ENCODE measurements at regions not wholly inside any gene's neighbourhood (a gene's known extent, or its start where the extent isn't known, plus 50 kb on each side); places are given as distances from the start of the nearest gene placed in this dataset.
"Not testable (repeated sequence)": the region's sequence is repeated elsewhere in the genome, so short reads cannot be mapped to it uniquely, and the experiment has no call there.

GRCh38 chr2:128664499-128664971 is 345.9 kb upstream of the HS6ST1 start:
- Histone ChIP-seq H3K4me3 (no peak overlapping the region), H3K27ac (no peak overlapping the region)
- DNase-seq (ENCODE audit: low spot score), result no peak
- TF ChIP-seq CTCF (IDR thresholded peaks at IDR 0.05), result no peak

- no peak for DNase-seq (ENCODE audit: low spot score)
- H3K27ac ChIP-seq, result no peak overlapping the region
- no peak overlapping the region for H3K4me3 ChIP-seq
- no peak for TF ChIP-seq CTCF (IDR thresholded peaks at IDR 0.05)
Measured at GRCh38 chr2:128665113-128665512, 346.4 kb upstream of the HS6ST1 start.

GRCh38 chr2:128666596-128666995 is 347.9 kb upstream of the HS6ST1 start:
- no peak for DNase-seq (ENCODE audit: low spot score)
- TF ChIP-seq CTCF (IDR thresholded peaks at IDR 0.05), result no peak
- H3K27ac ChIP-seq, result no peak overlapping the region
- no peak overlapping the region for H3K4me3 ChIP-seq

- no peak overlapping the region for H3K4me3 ChIP-seq
- no peak for DNase-seq (ENCODE audit: low spot score)
- TF ChIP-seq CTCF (IDR thresholded peaks at IDR 0.05), result no peak
Measured at GRCh38 chr2:128667391-128667790, 348.7 kb upstream of the HS6ST1 start.

GRCh38 chr2:128668946-128669345 is 350.3 kb upstream of the HS6ST1 start:
- no peak overlapping the region for H3K27ac ChIP-seq
- no peak for TF ChIP-seq CTCF (IDR thresholded peaks at IDR 0.05)
- no peak overlapping the region for H3K4me3 ChIP-seq
- no peak for DNase-seq (ENCODE audit: low spot score)

More at GRCh38 chr2:128667391-128667790, 348.7 kb upstream of the HS6ST1 start:
- no peak overlapping the region for H3K27ac ChIP-seq

- no peak for DNase-seq (ENCODE audit: low spot score)
- no peak for TF ChIP-seq CTCF (IDR thresholded peaks at IDR 0.05)
- H3K27ac ChIP-seq, result no peak overlapping the region
- H3K4me3 ChIP-seq, result no peak overlapping the region
Measured at GRCh38 chr2:128670066-128670465, 351.4 kb upstream of the HS6ST1 start.

- H3K4me3 ChIP-seq; DNase-seq (ENCODE audit: low spot score); H3K27ac ChIP-seq: not testable (repeated sequence)
Measured at GRCh38 chr2:128671981-128672757, 353.5 kb upstream of the HS6ST1 start.

- not testable (repeated sequence) for H3K27ac ChIP-seq; DNase-seq (ENCODE audit: low spot score); H3K4me3 ChIP-seq
Measured at GRCh38 chr2:128679680-128680079, 361.0 kb upstream of the HS6ST1 start.

Measured in coronary artery (tissue), 2 donors.